Activated T-helper 2 cell treated with anti-CD3 and anti-CD28 coated beads, Interferon-gamma antibody, Interleukin-2, Interleukin-4, amounts not matched to agents 10 μg/mL and 5 μg/mL and 100 μg/mL, durations not matched to agents 14 hours and 24 hours and 36 hours (primary cell): ENCODE measurements at regions not wholly inside any gene's neighbourhood (a gene's known extent, or its start where the extent isn't known, plus 50 kb on each side); places are given as distances from the start of the nearest gene placed in this dataset.
A peak's percentile ranks its signal among the peaks of the same experiment; 100 is the strongest.

ENCODE experiments used
- DNase-seq: peaks from one replicate; pipeline ENCODE4 v3.0.0; 2021; ENCODE audit warnings: low spot score
- H3K27ac Mint-ChIP-seq: one replicate; pipeline ENCODE4 v1.8.0; 2021; ENCODE audit warnings: mixed read lengths
- H3K27me3 Mint-ChIP-seq: one replicate; pipeline ENCODE4 v1.8.0; 2021; ENCODE audit warnings: low read depth, mixed read lengths
- H3K36me3 Mint-ChIP-seq: one replicate; pipeline ENCODE4 v1.8.0; 2021; ENCODE audit warnings: low read depth, mixed read lengths
- H3K4me1 Mint-ChIP-seq: one replicate; pipeline ENCODE4 v1.8.0; 2021; ENCODE audit warnings: low read depth, mixed read lengths
- H3K4me3 Mint-ChIP-seq: one replicate; pipeline ENCODE4 v1.8.0; 2021; ENCODE audit warnings: low read depth, mild to moderate bottlenecking, moderate library complexity, mixed read lengths
- H3K9me3 Mint-ChIP-seq: one replicate; pipeline ENCODE4 v1.8.0; 2021; ENCODE audit warnings: mixed read lengths
- intact Hi-C: fragments of 100-400 bp; cut with micrococcal nuclease; formaldehyde crosslinking; loops from one replicate; pipeline ENCODE4 v1.15.1; 2023

DNA sequence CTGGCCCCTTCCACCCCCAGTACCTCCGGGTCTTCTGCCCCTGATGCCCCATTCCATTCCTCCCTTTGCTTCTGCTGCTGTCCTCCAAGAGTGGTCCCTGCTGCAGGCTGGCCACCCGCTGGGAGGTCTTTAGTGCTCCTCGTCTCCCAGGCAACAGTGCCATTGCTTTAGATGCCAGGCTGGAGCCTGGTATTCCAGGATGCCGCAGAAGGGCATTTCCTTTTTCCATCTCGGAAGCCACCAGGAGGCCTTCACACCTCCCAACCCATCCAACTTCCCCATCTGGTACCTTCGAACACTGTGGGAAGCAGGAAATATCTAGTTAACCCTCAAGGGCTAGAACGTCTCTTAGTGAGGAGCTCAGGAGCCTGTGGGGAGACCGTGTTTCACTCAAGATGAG, 92.9 kb upstream of the DUSP5 start:
- no peaks in the 10 kb centered on the region for H3K9me3 Mint-ChIP-seq
- H3K36me3 Mint-ChIP-seq: no peaks in the 10 kb centered on the region
- H3K4me1 Mint-ChIP-seq: peaks cover 27% of the 10 kb centered on the region
- H3K4me3 Mint-ChIP-seq: no peak overlapping the region
- DNase-seq: no peak
- H3K27ac Mint-ChIP-seq: no peak overlapping the region
- H3K27me3 Mint-ChIP-seq: no peaks in the 10 kb centered on the region
- intact Hi-C loops: no loop called here

DNA sequence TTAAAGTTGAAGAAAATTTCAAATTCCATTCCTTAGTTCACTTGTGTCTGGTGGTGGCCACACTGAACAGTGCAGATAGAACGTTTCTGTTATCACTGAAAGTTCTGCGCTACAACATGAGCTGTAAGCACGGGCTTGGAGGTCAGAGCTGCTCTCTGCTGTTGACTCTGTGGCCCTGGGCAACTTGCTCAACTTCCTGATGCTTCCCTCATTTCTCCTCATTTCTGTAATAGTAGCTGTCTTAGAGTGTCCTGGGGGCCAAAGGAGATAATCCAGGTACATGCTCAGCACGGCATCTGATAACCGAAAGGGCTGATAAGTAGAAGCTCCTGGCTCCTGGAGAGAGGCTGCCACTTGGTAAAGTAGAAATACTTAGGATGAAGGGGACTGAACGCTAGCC, 92.3 kb upstream of the DUSP5 start:
- no peak overlapping the region for H3K27ac Mint-ChIP-seq
- intact Hi-C loops: no loop called here
- no peaks in the 10 kb centered on the region for H3K36me3 Mint-ChIP-seq
- H3K4me3 Mint-ChIP-seq: no peak overlapping the region
- no peak for DNase-seq
- no peaks in the 10 kb centered on the region for H3K9me3 Mint-ChIP-seq
- H3K4me1 Mint-ChIP-seq: peaks cover 32% of the 10 kb centered on the region
- no peaks in the 10 kb centered on the region for H3K27me3 Mint-ChIP-seq

DNA sequence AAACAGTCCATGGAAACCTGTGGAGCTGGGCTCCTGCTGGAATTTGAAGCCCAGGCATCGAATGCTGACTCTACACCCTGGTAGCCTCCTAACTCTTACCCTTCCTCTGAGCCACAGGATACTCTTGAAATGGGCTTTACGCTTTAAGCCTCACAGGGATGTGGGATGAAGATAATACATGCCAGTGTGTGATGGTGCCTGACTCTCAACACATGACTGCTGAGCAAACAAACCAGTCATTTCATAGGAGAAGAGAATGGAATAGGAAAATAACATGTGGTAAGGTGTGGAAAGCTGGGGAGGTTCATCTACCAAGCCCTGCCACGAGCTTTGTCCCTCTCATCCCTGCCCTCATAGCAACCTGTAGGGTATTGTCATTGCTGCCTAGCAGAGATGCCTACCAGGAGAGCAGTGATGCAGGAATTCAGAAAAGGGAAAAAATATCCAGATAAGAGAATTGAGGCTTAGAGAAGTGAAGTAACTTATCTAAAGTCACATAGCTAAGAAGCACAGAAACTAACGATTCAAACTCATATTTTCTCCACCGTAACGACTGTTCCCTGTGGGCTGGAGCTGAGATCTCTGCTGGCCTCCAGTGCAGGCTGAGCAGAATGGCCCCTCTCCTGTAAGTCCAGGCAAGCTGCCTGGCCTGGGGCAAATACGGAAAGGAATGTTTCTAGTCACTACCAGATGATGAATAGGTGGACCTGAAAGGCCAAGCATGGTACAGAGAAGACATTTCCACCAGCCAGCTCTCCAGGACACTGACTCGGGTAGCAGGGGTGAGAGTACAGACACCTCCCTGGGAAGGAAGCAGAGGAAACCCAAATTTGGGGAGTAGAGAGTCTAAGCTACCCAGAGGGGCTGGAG, 90.2 kb upstream of the DUSP5 start:
- Mint-ChIP-seq H3K4me1 (peaks cover 42% of the 10 kb centered on the region), H3K36me3 (no peaks in the 10 kb centered on the region), H3K4me3 (no peak overlapping the region), H3K27me3 (no peaks in the 10 kb centered on the region), H3K27ac (no peak overlapping the region), H3K9me3 (no peaks in the 10 kb centered on the region)
- no peak for DNase-seq
- intact Hi-C loops: no loop called here

DNA sequence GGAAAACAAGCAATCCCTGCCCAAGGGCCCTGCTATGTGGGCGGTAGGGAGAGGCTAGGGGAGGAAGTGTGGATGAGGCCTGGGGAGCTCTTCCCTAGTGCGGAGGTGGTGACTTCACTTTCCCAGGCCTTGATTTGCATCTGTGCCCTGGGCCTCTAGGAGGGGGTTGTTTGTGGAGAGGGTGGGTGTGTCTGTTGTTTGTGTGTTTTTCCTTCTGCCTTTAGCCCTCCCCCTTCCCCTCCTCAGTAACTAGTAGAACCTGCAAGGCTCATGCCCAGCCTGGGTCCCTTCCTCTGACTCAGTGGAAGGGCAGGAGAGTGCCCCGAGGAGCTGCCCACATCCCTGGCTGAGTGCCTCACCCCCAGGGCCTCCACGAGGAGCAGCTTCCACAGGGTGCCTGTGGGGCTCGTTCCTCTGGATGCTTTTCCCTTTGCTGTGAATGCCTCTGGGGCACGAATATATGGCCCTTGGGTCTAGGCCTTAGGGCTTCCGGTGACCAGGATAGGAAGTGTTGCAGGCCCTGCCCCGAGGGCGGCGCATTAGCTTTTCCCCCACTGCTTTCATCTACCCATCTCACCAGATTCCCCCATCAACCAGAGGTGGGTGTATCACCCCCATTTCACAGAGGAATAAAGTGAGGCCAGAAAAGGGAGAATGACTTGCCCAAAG, 89.4 kb upstream of the DUSP5 start:
- no peak for DNase-seq
- no peaks in the 10 kb centered on the region for H3K27me3 Mint-ChIP-seq
- H3K27ac Mint-ChIP-seq: no peak overlapping the region
- peaks cover 50% of the 10 kb centered on the region for H3K4me1 Mint-ChIP-seq
- no peak overlapping the region for H3K4me3 Mint-ChIP-seq
- H3K9me3 Mint-ChIP-seq: no peaks in the 10 kb centered on the region
- H3K36me3 Mint-ChIP-seq: no peaks in the 10 kb centered on the region
- intact Hi-C loops: no loop called here

DNA sequence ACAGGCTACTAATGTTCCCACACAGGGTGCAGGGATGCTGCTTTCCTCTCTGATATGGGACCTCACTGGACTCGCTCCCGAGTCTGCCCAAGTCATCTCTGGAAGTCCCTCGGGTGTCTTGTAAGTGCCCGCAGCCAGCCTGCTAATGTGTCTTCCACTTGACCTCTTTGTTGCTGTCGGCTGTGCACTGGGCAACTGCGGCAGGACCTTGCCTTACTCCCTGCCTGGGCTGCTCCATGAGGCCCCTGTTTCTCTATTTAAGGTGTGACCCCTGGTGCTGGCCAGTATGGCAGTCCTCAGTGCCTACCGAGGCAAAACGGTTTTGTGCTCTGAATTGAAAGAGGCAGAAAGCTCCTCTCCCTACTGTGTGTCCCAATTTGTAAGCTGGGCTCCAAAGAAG, 88.8 kb upstream of the DUSP5 start:
- H3K27ac Mint-ChIP-seq: no peak overlapping the region
- no peaks in the 10 kb centered on the region for H3K36me3 Mint-ChIP-seq
- DNase-seq: no peak
- no peaks in the 10 kb centered on the region for H3K9me3 Mint-ChIP-seq
- no peak overlapping the region for H3K4me3 Mint-ChIP-seq
- H3K27me3 Mint-ChIP-seq: no peaks in the 10 kb centered on the region
- H3K4me1 Mint-ChIP-seq: peaks cover 57% of the 10 kb centered on the region
- intact Hi-C loops: no loop called here

DNA sequence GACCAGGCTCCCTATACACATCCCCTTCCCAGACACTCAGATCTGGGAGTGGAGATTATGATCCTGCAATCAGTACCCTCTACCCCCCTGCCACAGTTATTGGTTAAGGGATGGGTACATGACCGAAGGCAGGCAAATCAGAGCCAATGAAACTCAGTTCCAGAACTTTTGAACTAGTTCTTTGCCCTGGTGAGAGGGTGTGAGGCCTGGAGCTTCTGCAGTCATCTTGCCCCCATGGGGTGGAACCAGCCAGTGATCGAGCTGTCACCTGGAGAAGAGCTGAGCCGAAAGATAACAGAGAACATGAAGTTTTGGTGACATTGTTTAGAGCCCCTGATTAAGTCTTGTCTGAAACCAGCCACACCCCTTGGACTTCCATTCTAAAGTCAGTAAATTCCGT, 88.2 kb upstream of the DUSP5 start:
- no peaks in the 10 kb centered on the region for H3K36me3 Mint-ChIP-seq
- H3K9me3 Mint-ChIP-seq: no peaks in the 10 kb centered on the region
- peaks cover 62% of the 10 kb centered on the region for H3K4me1 Mint-ChIP-seq
- H3K27ac Mint-ChIP-seq: no peak overlapping the region
- intact Hi-C loops: no loop called here
- no peak for DNase-seq
- no peak overlapping the region for H3K4me3 Mint-ChIP-seq
- H3K27me3 Mint-ChIP-seq: no peaks in the 10 kb centered on the region

DNA sequence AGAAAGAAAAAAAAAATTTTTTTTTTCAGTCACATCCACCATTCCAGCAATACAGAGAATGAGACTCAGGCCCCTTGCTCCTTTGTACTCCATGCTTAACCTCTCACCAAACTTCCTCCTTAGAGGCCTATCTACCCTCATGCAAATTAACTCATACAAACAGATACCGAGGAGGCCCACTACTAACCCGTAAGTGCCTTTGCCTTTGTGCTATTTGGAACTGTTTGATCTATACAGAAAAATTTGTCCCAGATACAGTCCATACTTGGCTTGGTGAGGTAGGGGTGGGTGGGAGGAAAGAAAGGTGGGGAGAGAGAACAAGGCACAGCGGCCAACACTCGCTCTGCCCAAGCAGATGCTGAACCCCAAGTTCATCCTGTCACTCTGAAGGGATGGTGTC, 87.8 kb upstream of the DUSP5 start:
- no peaks in the 10 kb centered on the region for H3K36me3 Mint-ChIP-seq
- no peaks in the 10 kb centered on the region for H3K9me3 Mint-ChIP-seq
- H3K27me3 Mint-ChIP-seq: no peaks in the 10 kb centered on the region
- H3K27ac Mint-ChIP-seq: no peak overlapping the region
- H3K4me1 Mint-ChIP-seq: peaks cover 64% of the 10 kb centered on the region
- intact Hi-C loops: loop anchor here (10.0 kb wide), 1 partner anchor 455 kb away; no protein-coding TSS in a partner anchor
- H3K4me3 Mint-ChIP-seq: no peak overlapping the region
- no peak for DNase-seq

DNA sequence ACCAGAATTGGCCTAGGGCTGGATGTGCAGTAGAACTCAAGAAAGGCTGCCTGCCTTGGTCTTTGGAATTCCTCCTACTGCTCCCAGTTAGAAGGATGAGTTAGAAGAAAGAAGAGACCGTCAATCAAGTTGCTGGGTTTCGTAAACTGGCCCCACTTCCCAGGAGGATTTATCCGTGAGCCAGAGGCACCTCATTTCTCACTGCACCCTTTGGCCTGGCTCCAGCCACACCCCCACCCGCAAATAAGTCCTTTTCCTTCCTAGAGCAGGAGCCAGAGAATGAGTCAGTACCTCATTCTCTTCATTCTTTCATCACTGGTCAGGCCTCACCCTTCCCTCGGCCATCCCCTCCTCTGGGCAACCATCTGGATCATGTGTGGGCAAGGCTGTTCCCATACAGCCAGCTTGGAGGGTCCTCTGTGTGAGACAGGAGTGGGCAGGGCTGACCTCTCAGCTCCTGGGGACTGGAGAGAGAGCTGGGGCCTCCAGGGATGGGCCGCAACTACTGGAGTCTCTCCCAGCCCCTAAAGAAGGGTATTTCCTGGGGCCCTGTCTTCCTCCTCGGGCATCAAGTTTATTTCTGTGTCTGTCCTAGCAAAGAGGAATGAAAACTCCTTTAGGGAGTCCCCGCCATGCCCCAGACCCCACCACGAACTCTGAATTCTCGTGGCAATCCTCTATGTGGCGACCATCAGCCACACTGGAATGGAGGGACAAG, 87.2 kb upstream of the DUSP5 start:
- intact Hi-C loops: loop anchor here (10.0 kb wide), 1 partner anchor 454 kb away; no protein-coding TSS in a partner anchor
- Mint-ChIP-seq H3K9me3 (no peaks in the 10 kb centered on the region), H3K4me1 (peaks cover 69% of the 10 kb centered on the region), H3K36me3 (no peaks in the 10 kb centered on the region), H3K4me3 (no peak overlapping the region), H3K27ac (no peak overlapping the region), H3K27me3 (no peaks in the 10 kb centered on the region)
- DNase-seq: no peak

DNA sequence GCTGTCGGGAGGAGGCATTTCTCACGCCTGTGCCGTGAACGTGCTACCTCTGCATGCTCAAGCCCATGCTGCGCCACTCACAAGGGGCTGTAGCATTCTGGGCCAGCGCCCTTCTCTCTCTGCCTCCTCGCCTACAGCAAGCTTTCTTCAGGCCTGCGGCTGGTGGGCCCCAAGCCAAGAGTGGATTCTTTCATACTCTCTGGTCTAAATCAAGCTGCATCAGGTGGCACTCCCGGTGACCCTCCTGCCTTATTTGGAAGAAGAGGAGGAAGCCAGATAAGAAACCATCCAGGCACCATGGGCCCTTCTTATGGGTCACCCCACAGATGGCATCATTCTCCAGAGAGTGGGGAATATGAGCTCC, 86.7 kb upstream of the DUSP5 start:
- Mint-ChIP-seq H3K9me3 (no peaks in the 10 kb centered on the region), H3K27me3 (no peaks in the 10 kb centered on the region), H3K36me3 (no peaks in the 10 kb centered on the region), H3K27ac (no peak overlapping the region), H3K4me1 (peaks cover 74% of the 10 kb centered on the region), H3K4me3 (no peak overlapping the region)
- DNase-seq: no peak
- intact Hi-C loops: loop anchor here (10.0 kb wide), 1 partner anchor 454 kb away; no protein-coding TSS in a partner anchor

DNA sequence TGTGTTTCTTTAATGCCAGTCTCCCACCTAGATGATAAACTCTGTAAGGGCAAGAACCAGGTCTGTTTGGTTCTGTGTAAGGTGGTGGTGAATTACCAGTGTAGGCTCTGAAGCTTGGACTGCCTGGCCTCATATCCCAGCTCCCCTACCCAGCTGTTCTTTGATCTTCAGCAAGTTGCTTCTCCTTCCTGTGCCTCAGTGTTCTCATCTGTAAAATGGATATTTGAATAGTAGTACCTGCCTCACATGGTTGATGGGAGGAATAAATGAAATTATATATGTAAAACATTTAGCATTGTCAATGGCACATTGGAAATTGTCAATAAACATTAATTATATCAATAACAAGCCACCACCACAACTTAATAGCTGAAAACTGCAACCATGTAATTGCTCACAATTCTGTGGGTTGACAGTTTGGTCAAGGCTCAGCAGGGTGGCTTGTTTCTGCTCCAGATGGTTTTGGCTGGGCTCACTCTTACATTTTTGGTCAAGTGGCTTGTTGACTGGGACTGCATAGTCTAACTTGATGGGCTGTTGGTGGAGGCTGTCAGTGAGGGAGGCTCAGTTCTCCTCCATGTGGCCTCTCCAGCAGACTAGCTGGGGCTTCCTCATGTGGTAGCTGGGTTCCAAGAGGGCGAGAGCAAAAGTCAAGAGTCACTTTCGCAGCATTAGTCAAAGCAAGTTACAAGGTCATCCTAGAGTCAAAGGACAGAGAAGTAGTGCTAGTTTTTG, 84.5 kb upstream of the DUSP5 start:
- H3K27ac Mint-ChIP-seq: peak overlapping the region; percentile 90
- intact Hi-C loops: loop anchor here (10.0 kb wide), 1 partner anchor 452 kb away; no protein-coding TSS in a partner anchor
- no peaks in the 10 kb centered on the region for H3K9me3 Mint-ChIP-seq
- no peak overlapping the region for H3K4me3 Mint-ChIP-seq
- H3K4me1 Mint-ChIP-seq: peaks cover 68% of the 10 kb centered on the region
- no peak for DNase-seq
- no peaks in the 10 kb centered on the region for H3K36me3 Mint-ChIP-seq
- H3K27me3 Mint-ChIP-seq: no peaks in the 10 kb centered on the region

DNA sequence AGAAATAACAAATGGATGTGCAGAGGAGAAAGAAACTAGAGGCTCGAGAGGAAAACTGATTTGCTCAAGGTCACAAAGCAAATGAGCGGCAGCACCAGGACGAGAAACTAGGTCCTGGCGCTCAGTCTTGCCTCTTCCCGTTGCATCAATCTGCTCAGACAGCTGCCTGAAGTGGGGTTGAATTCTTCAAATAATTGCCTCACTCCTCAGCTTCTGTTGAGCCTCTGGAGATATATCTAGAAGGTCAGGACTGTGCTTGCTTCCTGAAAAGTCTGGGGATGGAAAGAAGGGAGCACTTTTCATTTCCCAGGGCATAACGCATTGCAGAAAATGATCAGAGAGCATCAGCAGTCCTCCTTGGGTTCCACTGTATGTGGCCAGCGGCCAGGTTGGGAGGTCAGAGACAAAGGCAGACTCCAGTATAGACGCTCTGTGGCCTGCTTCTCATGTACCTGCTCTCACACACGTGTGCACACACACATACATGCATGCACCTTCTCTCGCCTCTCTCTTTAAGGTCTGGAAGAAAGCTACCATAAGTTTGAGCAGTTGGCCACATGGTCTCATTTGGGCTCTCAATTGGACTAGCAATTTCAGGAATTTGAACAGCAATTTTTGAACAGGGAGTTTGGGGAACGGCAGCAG, 83.7 kb upstream of the DUSP5 start:
- H3K27ac Mint-ChIP-seq: peak overlapping the region; percentile 90
- peaks cover 68% of the 10 kb centered on the region for H3K4me1 Mint-ChIP-seq
- intact Hi-C loops: loop anchor here (1.0 to 10.0 kb wide), 9 partner anchors 12 to 451 kb away; partner anchors contain the start of gene DUSP5
- no peaks in the 10 kb centered on the region for H3K9me3 Mint-ChIP-seq
- H3K36me3 Mint-ChIP-seq: no peaks in the 10 kb centered on the region
- no peaks in the 10 kb centered on the region for H3K27me3 Mint-ChIP-seq
- no peak for DNase-seq
- H3K4me3 Mint-ChIP-seq: no peak overlapping the region
